WI38 (cell line): ENCODE measurements at regions not wholly inside any gene's neighbourhood (a gene's known extent, or its start where the extent isn't known, plus 50 kb on each side); places are given as distances from the start of the nearest gene placed in this dataset.
A peak's percentile ranks its signal among the peaks of the same experiment; 100 is the strongest.

Experiments
- H3K4me3 ChIP-seq: 2 replicates; pipeline ENCODE4 v1.5.1; 2011; ENCODE audit warnings: low read depth, mild to moderate bottlenecking, control low read depth, low read length
- TF ChIP-seq, protein P1 (sequence below): IDR thresholded peaks from 2 replicates; pipeline ENCODE4 v1.5.1; 2012; ENCODE audit warnings: low read depth, mild to moderate bottlenecking, control low read depth, low read length

DNA sequence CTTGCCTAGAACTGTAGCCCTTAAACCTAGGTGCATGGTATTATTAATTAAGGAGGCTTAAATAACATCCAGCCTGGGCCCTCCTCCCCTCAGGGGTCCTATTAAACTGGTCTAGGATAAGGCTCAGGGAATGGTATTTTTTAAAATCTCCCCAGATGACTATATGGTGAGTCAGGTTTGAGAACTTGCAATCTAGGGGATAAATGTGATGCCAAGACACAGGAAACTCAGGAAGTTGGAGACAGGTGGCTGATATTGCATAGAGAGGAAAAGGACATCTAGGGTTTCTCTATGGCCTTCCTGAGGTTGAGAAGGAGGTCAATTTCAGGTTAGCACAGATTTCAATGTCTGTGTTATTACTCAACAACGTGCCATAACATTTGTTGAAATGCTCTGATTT lies 581.0 kb downstream of the TLE1 start:
- TF ChIP-seq, protein P1, sequence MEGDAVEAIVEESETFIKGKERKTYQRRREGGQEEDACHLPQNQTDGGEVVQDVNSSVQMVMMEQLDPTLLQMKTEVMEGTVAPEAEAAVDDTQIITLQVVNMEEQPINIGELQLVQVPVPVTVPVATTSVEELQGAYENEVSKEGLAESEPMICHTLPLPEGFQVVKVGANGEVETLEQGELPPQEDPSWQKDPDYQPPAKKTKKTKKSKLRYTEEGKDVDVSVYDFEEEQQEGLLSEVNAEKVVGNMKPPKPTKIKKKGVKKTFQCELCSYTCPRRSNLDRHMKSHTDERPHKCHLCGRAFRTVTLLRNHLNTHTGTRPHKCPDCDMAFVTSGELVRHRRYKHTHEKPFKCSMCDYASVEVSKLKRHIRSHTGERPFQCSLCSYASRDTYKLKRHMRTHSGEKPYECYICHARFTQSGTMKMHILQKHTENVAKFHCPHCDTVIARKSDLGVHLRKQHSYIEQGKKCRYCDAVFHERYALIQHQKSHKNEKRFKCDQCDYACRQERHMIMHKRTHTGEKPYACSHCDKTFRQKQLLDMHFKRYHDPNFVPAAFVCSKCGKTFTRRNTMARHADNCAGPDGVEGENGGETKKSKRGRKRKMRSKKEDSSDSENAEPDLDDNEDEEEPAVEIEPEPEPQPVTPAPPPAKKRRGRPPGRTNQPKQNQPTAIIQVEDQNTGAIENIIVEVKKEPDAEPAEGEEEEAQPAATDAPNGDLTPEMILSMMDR, result no peak
- no peak overlapping the region for H3K4me3 ChIP-seq

DNA sequence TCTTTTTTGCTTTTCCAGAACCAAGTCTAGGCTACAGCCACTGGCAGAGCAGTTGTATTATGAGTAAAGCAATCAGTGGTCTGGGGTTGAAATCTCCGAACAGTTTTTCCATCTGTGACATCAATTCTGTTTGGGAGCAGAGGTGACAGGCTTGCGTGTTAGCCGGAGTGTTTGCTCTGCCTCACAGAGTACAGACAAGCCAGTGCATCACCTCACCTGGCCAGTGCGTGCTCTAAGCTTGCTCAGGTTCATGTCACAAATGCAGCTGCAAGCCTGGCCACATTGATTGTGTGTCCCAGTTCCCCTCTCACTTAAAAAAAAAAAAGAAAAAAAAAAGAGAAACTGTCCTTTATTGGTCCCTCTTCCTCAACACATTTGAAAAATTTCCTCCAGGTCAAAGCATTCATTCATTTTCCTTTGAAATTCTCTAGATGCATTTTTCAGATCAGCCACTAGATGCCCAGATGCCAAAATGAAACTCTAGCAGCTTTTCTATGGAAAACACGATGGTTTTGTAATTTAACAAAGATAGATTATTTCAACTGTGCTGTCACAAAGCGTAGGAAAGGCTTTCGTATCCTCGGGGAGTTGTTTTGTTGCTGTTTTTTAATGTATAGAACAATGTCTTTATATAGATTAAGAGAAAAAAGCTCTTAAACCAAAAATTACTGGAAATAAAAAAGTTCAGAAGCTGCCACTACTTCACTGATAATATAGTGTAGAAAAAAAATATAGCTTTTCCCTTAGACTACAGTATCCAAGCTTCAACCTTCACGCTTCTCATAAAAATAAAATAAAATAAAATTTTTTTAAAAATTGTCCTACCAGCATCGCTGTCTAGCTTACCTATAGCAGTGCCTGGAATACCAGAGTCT lies 585.5 kb downstream of the TLE1 start:
- no peak overlapping the region for H3K4me3 ChIP-seq
- TF ChIP-seq, protein P1, result peak; percentile 17; the same call in 1 of the 2 replicates

DNA sequence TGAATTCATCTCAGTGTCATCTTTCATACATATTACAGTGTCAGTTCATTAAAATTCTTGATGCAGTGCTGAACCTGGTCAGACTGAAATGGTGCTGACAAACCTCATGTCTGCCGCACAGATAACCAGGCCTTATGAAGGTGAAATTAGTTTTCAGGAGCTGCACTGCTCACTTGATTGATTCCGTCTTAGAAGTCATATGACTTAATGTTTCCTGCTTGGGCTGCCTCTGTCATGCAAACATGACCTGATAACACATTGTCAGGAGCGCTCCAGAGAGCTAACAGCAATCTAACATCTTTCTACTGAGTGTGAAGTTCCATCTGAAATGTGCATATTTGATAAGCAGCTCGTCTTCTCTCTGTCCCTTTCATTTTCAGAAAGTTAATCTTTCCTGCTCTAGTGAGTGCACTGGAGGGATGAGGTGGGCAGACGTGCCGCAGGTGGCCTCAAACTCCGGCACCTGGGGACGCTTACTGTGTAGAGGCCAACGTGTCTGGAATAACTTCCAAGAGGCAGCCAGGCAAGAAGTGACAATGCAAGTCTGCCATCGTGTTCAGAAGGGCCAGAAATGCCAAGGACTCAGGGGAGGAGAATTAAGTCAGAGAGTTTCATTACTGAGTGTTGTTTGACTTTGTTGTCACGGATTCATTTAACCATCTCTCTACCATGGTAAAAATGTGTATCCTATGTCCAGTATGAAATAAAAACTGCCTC lies 592.1 kb downstream of the TLE1 start:
- no peak overlapping the region for H3K4me3 ChIP-seq
- TF ChIP-seq, protein P1, result no peak

DNA sequence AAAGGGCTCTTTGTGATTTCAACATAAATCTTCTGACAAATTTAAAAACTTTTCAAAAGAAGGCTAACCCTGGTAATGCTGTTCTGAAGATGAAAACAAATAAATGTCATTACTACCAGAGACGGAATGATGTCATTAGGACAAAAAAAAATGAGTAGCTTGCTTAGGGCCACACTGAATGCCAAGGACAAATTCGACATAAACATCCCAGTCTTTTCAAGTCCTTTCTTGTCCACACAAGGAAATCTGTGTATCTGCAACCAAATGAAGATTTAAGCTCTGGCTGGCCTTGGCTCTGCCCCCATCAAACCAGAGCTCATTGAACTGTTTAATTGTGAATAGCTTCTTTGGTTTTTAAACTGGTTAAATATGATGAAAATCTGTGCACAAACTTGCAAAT lies 592.7 kb downstream of the TLE1 start:
- TF ChIP-seq, protein P1, result no peak
- H3K4me3 ChIP-seq, result no peak overlapping the region

DNA sequence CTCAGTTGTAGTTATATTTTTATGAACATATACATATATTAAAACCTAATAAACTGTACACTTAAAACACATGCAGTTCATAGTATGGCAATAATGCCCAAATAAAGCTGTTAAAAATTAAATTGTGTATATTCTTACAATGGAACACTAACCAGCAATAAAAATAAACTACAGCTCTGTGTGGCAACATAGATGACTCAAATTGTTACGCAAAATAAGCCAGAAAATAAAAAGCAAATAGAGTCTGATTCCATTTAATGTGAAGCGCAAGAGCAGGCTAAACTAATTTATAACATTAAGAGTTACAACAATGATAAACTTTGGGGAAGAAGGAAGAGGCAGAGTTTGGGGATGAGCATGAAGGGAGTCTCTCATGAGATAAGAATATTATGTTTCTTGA lies 597.3 kb downstream of the TLE1 start:
- H3K4me3 ChIP-seq, result no peak overlapping the region
- TF ChIP-seq, protein P1, result no peak

DNA sequence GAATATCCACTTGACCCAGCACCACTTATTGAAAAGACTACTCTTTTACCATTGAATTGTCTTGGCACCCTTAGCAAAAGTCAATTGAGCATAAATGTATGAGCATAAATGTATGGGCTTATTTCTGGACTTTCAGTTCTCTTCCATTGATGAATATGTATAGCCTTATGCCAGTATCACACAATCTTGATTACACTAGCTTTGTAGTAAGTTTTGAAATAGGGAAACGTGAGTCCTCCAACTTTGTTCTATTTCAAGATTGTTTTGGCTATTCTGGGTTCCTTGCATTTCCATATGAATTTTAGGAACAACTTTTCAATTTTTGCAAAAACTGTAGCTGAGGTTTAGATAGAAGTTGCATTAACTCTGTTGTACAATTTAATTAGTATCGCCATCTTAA lies 601.0 kb downstream of the TLE1 start:
- TF ChIP-seq, protein P1, result no peak
- no peak overlapping the region for H3K4me3 ChIP-seq

DNA sequence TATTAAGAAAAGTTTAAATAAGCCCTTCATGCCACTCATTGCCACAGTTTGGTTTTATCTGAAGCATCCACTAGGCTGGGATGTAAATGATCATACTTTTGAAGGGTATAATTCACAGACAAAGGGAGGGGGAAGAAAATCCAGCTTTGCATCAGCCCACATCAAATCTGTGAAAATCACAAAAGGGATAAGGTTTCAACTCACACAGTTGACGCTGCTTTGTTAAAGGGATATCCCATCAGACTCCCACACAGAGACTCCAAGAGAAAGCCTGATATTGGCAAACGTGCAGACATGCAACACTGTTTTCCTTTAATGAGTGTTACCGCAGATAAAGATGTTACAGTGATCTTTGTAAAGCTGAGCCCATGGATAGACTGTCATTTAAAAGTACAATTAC lies 602.9 kb downstream of the TLE1 start:
- TF ChIP-seq, protein P1, result no peak
- no peak overlapping the region for H3K4me3 ChIP-seq
